GM21367 (cell line): ENCODE measurements at regions not wholly inside any gene's neighbourhood (a gene's known extent, or its start where the extent isn't known, plus 50 kb on each side); places are given as distances from the start of the nearest gene placed in this dataset.

Experiments
- ATAC-seq: cut with Tn5 transposase; IDR thresholded peaks from one replicate; pipeline ENCODE4 v1.9.1; 2021; ENCODE audit not compliant: unreplicated experiment

DNA sequence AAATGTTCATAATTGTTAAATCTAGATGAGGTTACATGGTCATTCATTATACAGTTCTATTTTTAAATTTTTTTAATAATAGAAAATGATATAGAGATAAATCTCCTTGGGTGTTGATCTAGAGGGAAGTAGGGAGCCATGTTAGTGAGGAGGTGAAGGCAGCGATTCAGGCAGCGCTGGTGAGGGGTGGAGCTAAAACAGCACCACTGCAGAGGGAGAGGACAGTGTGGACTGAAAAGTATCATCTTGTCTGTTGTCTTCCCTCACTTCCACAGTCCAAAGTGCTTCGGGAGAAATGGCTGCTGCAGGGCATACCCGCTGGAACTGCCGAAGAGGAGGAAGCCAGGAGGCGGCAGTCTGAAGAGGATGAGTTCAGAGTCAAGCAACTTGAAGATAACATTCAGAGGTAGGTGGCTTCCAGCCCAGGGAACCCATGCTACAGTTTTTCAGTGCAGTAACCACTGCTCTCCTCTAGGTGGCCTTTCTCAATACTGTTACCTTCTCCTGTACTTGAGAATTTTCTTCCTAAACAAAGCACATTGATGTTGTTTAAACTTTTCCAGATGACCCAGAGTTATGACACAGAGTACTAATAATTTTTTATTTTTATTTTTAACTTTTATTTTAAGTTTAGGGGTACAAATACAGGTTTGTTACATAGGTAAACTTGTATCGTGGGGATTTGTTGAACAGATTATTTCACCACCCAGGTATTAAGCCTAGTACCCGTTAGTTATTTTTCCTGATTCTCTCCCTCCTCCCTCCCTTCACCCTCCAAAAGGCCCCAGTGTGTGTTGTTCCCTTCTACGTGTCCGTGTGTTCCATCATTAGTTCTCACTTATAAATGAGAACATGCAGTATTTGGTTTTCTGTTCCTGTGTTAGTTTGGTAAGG, 100.5 kb downstream of the PALM2AKAP2 start:
- ATAC-seq: peak; percentile 88

DNA sequence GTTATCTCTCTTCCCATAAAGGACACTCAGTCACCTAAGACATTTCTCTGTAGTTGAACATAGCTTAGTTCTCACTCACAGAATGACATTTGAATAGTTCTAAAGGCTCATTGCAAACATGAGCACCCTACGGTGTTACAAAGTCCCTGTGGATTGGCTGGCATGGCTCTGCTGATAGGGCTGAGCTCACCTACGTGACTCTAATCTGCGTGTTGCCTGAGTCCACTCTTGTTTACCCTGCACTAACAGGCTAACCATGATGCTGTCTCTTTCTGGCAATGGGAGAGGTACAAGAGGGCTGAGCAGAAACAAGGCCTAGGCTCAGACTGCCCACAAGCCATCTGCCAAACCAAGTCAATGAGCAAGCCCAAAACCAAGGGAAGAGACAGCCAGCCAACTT, 103.6 kb downstream of the PALM2AKAP2 start:
- ATAC-seq: no peak

GRCh38 chr9:109886041-109886440, 106.0 kb downstream of the PALM2AKAP2 start:
- no peak for ATAC-seq

- ATAC-seq: no peak
Measured at GRCh38 chr9:109886617-109887016, 106.6 kb downstream of the PALM2AKAP2 start.

DNA sequence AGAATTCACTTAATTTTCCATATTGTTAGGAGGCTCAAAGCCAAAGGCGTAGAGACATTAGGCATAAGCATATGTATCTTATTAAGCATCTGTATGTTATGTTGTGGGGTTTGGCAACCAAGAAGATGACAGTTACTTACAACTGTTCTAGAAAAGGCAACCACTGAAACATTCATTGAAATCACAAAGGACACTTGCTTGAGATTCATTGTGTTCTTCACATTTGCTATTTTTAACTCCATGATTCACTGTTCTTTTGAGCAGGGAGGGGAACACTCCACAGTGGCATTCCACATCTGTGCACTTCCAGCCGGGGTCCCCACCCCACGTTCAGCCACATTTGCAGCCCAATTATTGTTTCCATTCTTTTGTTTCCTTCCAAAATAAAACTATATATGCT, 107.1 kb downstream of the PALM2AKAP2 start:
- ATAC-seq: no peak

DNA sequence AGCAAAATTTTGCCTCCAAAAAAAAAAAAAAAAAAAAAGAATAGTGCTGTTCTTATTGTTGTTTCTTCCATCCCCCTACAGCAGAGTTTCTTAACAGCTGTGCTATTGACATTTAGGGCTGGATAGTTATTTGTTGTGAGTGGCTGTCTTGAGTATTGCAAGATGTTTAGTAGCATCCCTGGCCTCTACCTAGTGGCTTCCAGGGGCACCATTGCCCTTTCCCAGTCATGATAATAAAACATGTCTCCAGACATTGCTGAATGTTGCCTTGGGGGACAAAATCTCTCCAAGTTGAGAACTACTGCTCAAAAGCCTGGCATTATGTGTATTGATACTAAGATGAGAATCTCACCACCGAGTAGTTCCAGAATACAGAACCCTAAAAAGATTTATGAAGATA, 108.7 kb downstream of the PALM2AKAP2 start:
- no peak for ATAC-seq

GRCh38 chr9:109889456-109889855, 109.5 kb downstream of the PALM2AKAP2 start:
- no peak for ATAC-seq

DNA sequence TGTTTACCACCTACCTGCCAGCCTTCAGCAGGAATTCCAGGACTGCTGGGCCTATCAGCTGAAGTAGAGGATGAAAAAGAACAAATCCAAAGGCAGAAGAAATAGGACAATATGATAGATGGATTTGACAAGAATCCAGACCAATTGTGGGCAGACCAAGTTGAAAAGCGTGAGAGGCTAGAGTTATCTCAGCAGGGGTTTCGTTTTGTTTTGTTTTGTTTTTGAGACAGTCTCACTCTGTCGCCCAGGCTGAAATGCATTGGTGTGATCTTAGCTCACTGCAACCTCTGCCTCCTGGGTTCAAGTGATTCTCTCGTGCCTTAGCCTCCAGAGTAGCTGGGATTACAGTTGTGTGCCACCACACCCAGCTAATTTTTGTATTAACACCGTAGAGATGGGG, 113.2 kb downstream of the PALM2AKAP2 start:
- ATAC-seq: peak; percentile 41

- no peak for ATAC-seq
Measured at GRCh38 chr9:109894473-109894872, 114.5 kb downstream of the PALM2AKAP2 start.

- ATAC-seq: peak; percentile 68
Measured at GRCh38 chr9:109894921-109895758, 115.1 kb downstream of the PALM2AKAP2 start.

DNA sequence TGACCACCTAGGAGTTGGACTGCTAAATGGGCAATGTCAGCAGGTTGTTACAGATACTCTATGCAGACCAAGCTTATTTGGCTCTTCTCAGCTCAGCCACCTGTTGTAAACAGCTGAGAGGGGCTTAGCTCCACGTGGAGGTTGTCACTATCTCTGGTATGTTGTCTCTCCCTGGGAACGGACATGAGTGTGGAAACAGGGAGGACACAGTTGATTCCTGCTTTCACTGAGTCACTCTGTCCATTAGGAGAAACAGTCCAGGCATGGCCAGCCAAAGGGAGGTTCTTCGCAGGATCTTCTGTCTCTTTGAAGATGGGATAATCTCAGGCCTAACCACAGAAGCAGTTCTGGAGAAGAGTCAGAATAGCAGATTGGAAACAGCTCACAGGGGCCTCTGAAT, 121.2 kb downstream of the PALM2AKAP2 start:
- no peak for ATAC-seq

GRCh38 chr9:109903515-109904138, 123.6 kb downstream of the PALM2AKAP2 start:
- no peak for ATAC-seq

- no peak for ATAC-seq
Measured at GRCh38 chr9:109904666-109905065, 124.7 kb downstream of the PALM2AKAP2 start.

DNA sequence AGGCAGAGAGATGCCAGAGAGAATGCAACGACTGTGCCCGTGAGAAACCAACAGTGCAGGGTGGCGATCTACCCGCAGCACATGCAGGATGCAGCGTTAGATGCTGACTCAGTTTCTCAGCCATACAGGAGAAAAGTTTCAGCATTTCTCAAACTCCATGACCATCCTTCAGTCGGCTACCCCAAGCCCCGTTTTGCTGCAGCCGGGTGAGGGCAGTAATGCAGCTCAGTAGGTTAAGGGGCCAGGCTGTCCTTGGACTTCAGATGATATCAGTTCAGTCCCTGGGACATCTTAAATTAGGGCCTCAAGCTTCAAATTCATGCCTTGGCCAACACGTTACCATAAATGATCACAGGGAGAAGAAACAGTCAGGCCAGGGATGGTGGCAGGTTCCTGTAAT, 125.5 kb downstream of the PALM2AKAP2 start:
- ATAC-seq: no peak

- ATAC-seq: peak; percentile 33
Measured at GRCh38 chr9:109906766-109907382, 126.9 kb downstream of the PALM2AKAP2 start.

GRCh38 chr9:109907400-109907799, 127.4 kb downstream of the PALM2AKAP2 start:
- ATAC-seq: peak; percentile 78

GRCh38 chr9:109907810-109908458, 127.9 kb downstream of the PALM2AKAP2 start:
- ATAC-seq: no peak

- no peak for ATAC-seq
Measured at GRCh38 chr9:109908459-109909390, 128.7 kb downstream of the PALM2AKAP2 start.
